Right cardiac atrium (tissue), 5 donors: ENCODE measurements at regions not wholly inside any gene's neighbourhood (a gene's known extent, or its start where the extent isn't known, plus 50 kb on each side); places are given as distances from the start of the nearest gene placed in this dataset.

Experiments
- ATAC-seq, 2 donors: fragments of 200-7000 bp; cut with Tn5 transposase; one replicate each; pipeline versions ENCODE4 v1.8.0 to v1.9.1; 2020; ENCODE audit warnings: moderate library complexity in 2 of 2, mild to moderate bottlenecking in 1 of 2
- DNase-seq, 3 donors: peaks; one replicate each; pipeline ENCODE4 v3.0.0-alpha.2; 2020
- H3K27ac ChIP-seq: one replicate; pipeline ENCODE4 v1.5.1; 2013; ENCODE audit warnings: mild to moderate bottlenecking, low read length, control low read depth, moderate library complexity
- H3K27me3 ChIP-seq: one replicate; pipeline ENCODE4 v1.6.1; 2013; ENCODE audit not compliant: control insufficient read depth, insufficient read depth
- H3K4me1 ChIP-seq: one replicate; pipeline ENCODE4 v1.6.1; 2013; ENCODE audit warnings: low read length; ENCODE audit not compliant: control insufficient read depth, insufficient read depth
- H3K4me3 ChIP-seq: one replicate; pipeline ENCODE4 v1.5.1; 2013; ENCODE audit warnings: low read length, control low read depth
- H3K9me3 ChIP-seq: one replicate; pipeline ENCODE4 v1.6.1; 2013; ENCODE audit warnings: low read length; ENCODE audit not compliant: control insufficient read depth
- WGBS: extraction: QIAGEN DNeasy Blood & Tissue Kit; methylation state at CpG from one replicate; pipeline ENCODE4 v1.1.7; 2013; 5-methylcytosine and 5-hydroxymethylcytosine counted together
- intact Hi-C, 4 donors: fragments of 100-400 bp; cut with DNase I; formaldehyde crosslinking; loops; one replicate each; pipeline versions ENCODE4 v1.11.0 to v1.14.0; 2022 to 2023
- donor health status: healthy with polysubstance abuse.
- donor health status: DM: no; HTN: yes; CAD: no.
- donor health status: DM: no; HTN: no; CAD: no.
- donor health status: DM: no; HTN: yes; CAD: no; lungs with severe emphysema.
- donor health status: DM: yes; HTN: yes; CAD: no.

- no peak overlapping the region for H3K4me3 ChIP-seq
- DNase-seq, result no peak
Measured at GRCh38 chr9:86858009-86858408, 89.3 kb downstream of the GAS1 start.

DNA sequence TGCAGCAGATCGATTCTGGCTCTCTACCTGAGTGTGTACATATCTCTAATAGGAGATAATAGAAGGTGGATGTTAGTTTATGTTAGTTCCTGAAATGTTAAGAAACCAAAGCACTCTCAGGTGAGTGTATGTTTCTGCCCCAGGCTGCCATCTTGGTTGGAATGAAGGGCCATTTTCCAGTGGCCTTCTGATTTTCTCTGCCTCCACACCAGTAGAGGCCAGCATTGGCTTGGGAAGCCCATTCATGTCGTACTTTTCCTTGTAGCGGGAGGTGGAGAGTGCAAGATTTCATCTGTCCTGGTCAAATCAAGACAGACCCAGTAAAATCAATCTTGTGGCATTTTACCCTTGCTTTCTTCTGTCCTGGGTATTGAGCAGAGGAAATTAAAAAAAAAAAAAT is 91.0 kb downstream of the GAS1 start:
- DNase-seq (no peak), ATAC-seq (no peak)
- intact Hi-C loops, result no loop called here
- Histone ChIP-seq H3K4me1 (no peaks in the 10 kb centered on the region), H3K9me3 (no peaks in the 10 kb centered on the region), H3K27me3 (no peaks in the 10 kb centered on the region), H3K27ac (no peak overlapping the region), H3K4me3 (no peak overlapping the region)
- 96% methylated on average over 3 of the region's 3 CpGs for WGBS

More at GRCh38 chr9:86858009-86858408, 89.3 kb downstream of the GAS1 start:
- no peaks in the 10 kb centered on the region for H3K4me1 ChIP-seq
- no peaks in the 10 kb centered on the region for H3K27me3 ChIP-seq
- H3K27ac ChIP-seq, result no peak overlapping the region
- 60% methylated on average over 1 of the region's 1 CpG for WGBS
- intact Hi-C loops, result no loop called here
- ATAC-seq, result no peak
- no peaks in the 10 kb centered on the region for H3K9me3 ChIP-seq

- no peak overlapping the region for H3K27ac ChIP-seq
- H3K9me3 ChIP-seq, result no peaks in the 10 kb centered on the region
- no peaks in the 10 kb centered on the region for H3K27me3 ChIP-seq
- 18% methylated on average over 5 of the region's 5 CpGs for WGBS
- ATAC-seq, result no peak
- intact Hi-C loops, result no loop called here
- H3K4me1 ChIP-seq, result no peaks in the 10 kb centered on the region
- no peak for DNase-seq
- H3K4me3 ChIP-seq, result no peak overlapping the region
Measured at GRCh38 chr9:86854898-86855523, 92.3 kb downstream of the GAS1 start.

DNA sequence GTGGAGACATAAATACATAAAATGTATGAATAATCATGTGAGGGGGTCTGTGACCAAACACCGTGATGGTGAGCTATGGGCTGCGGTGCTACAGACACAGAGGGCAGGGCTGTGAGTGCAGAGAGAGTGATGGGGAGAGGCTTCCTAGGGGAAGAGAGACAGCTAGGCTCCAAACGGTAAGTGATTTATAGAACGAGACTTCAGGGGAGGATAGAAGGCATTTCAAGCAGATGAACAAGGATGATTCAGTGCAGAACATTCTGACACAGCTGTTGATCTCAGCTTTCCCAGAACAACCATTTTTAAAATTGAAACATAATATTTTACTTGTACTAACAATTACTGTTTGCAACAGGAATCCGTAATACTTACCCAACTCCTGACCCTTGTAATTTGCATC is 100.7 kb downstream of the GAS1 start:
- no peak for DNase-seq

DNA sequence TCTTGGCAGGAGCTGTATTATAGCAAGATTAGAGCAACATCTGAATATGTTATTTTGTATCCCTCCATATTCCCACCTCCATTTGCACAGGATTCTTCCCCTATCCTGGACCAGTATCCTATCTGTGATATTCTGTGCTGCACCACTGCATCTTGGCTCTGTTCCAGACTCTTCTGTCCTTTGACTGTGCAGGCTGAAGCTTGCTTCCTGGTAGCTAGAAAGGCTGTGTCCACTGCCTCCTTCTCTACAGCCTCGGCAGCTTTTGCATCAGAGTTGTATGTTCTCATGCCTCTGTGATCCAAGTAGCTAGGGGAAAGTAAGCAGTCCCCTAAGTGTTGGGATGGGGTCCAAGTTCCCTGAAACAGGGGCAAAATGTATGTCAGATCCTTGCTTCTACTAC is 104.1 kb downstream of the GAS1 start:
- intact Hi-C loops, result no loop called here
- 17% methylated on average over 1 of the region's 1 CpG for WGBS
- DNase-seq (no peak), ATAC-seq (peak; percentile 27 to 44)
- Histone ChIP-seq H3K4me3 (no peak overlapping the region), H3K27me3 (no peaks in the 10 kb centered on the region), H3K4me1 (peaks cover 2% of the 10 kb centered on the region), H3K9me3 (no peaks in the 10 kb centered on the region), H3K27ac (no peak overlapping the region)

More for the DNA sequence above, 100.7 kb downstream of the GAS1 start:
- H3K4me3 ChIP-seq, result no peak overlapping the region
- 91% methylated on average over 5 of the region's 5 CpGs for WGBS
- no peaks in the 10 kb centered on the region for H3K27me3 ChIP-seq
- peaks cover 2% of the 10 kb centered on the region for H3K4me1 ChIP-seq
- ATAC-seq, result no peak
- intact Hi-C loops, result no loop called here
- H3K9me3 ChIP-seq, result no peaks in the 10 kb centered on the region
- H3K27ac ChIP-seq, result no peak overlapping the region

DNA sequence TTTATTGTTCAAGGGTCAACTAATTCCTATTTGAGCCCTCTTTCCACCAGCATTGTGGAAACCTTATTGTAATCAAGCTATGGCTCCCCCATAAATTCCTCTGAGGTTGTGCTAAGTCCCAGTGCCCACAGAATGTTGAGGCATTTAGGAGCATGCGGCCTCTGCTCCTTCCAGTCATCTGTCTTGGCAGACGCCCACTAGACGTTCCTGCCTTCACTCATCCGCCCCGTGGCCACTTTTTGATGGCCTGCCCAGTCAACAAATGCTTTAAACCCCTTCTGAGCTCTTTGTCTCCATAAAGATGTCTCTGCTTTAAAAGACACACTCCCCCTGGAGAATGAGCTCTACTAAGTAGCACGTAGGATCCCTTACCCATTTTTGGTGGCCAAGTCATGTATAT is 104.7 kb downstream of the GAS1 start:
- Histone ChIP-seq H3K9me3 (no peaks in the 10 kb centered on the region), H3K4me1 (peaks cover 2% of the 10 kb centered on the region), H3K4me3 (no peak overlapping the region), H3K27ac (no peak overlapping the region), H3K27me3 (no peaks in the 10 kb centered on the region)
- intact Hi-C loops, result no loop called here
- WGBS, result 78% methylated on average over 6 of the region's 6 CpGs
- ATAC-seq, result no peak
- DNase-seq, result no peak

DNA sequence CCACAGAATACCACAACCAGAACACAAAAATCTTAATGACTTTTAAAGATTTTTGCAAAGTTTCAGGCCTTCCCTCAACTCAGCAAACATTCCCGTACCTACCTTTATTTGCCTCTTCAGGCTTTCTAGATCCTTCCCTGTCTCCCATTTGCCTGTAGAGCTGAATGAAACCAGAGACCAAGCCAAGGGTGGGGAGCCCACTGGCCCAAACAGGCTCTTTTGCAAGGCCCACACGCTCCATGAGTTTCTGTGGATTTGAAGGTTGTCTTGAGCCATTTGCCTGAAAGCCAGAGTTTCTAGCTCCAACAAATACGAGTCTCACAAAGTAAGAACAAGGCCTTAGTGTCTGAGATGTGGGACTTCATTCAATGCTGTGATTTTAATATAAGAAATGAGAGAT is 107.8 kb downstream of the GAS1 start:
- ATAC-seq (peak; percentile 16 to 50), DNase-seq (peak in 1 of 3 donors; percentile 64)
- 73% methylated on average over 3 of the region's 3 CpGs for WGBS
- Histone ChIP-seq H3K27me3 (no peaks in the 10 kb centered on the region), H3K4me1 (peaks cover 2% of the 10 kb centered on the region), H3K9me3 (no peaks in the 10 kb centered on the region), H3K4me3 (no peak overlapping the region), H3K27ac (no peak overlapping the region)
- intact Hi-C loops, result no loop called here

GRCh38 chr9:86838519-86839497 is 108.5 kb downstream of the GAS1 start:
- 66% methylated on average over 17 of the region's 17 CpGs for WGBS
- ATAC-seq, result peak; percentile 76 to 86
- H3K27ac ChIP-seq, result peak overlapping the region; percentile 12
- intact Hi-C loops, result no loop called here
- H3K27me3 ChIP-seq, result no peaks in the 10 kb centered on the region
- H3K9me3 ChIP-seq, result no peaks in the 10 kb centered on the region
- no peak overlapping the region for H3K4me3 ChIP-seq
- H3K4me1 ChIP-seq, result peaks cover 2% of the 10 kb centered on the region
- peak; percentile 51 to 84 (median 81) for DNase-seq

- 92% methylated on average over 4 of the region's 4 CpGs for WGBS
- no peaks in the 10 kb centered on the region for H3K9me3 ChIP-seq
- no peaks in the 10 kb centered on the region for H3K27me3 ChIP-seq
- H3K27ac ChIP-seq, result no peak overlapping the region
- ATAC-seq, result no peak
- no peak for DNase-seq
- H3K4me1 ChIP-seq, result no peaks in the 10 kb centered on the region
- H3K4me3 ChIP-seq, result no peak overlapping the region
- intact Hi-C loops, result no loop called here
Measured at GRCh38 chr9:86837345-86837744, 110.0 kb downstream of the GAS1 start.

- intact Hi-C loops, result no loop called here
- no peaks in the 10 kb centered on the region for H3K9me3 ChIP-seq
- no peak for ATAC-seq
- H3K27ac ChIP-seq, result no peak overlapping the region
- H3K27me3 ChIP-seq, result no peaks in the 10 kb centered on the region
- H3K4me1 ChIP-seq, result no peaks in the 10 kb centered on the region
- 66% methylated on average over 5 of the region's 5 CpGs for WGBS
- H3K4me3 ChIP-seq, result no peak overlapping the region
- DNase-seq, result no peak
Measured at GRCh38 chr9:86836797-86837196, 110.5 kb downstream of the GAS1 start.

DNA sequence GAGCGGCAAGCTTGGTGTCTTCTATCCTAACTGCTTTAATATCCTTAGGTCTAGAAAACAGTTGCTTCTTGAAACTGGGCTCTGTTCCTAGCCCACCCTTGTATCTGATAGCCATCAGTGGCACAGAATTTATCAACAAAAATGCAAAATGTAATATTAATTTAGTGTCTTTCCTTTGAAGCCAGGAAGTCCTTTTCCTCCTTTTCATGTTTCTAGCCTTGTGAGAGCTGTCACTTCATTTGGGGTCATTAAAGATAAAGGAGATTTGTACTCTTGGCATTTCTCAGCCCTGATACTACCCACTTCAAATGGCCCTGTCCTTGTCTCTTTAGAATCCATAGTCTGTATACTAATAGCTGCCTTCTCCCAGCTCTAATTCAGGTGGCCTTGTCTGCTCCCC is 111.0 kb downstream of the GAS1 start:
- Histone ChIP-seq H3K4me1 (no peaks in the 10 kb centered on the region), H3K4me3 (no peak overlapping the region), H3K9me3 (no peaks in the 10 kb centered on the region), H3K27ac (no peak overlapping the region), H3K27me3 (no peaks in the 10 kb centered on the region)
- DNase-seq, result no peak
- no peak for ATAC-seq
- WGBS, result 98% methylated on average over 1 of the region's 1 CpG
- intact Hi-C loops, result no loop called here
